ENCODE measurements at regions not wholly inside any gene's neighbourhood (a gene's known extent, or its start where the extent isn't known, plus 50 kb on each side); places are given as distances from the start of the nearest gene placed in this dataset.

- Histone ChIP-seq H3K4me3 (no peak overlapping the region), H3K4me2 (no peak overlapping the region), H3K4me1 (no peaks in the 10 kb centered on the region), H3K27ac (no peak overlapping the region), H3K9me3 (no peaks in the 10 kb centered on the region)
- no peak for FAIRE-seq
- no peak for DNase-seq (ENCODE audit: low read depth in 1 of 2, low spot score in 1 of 2)
- ATAC-seq = no peak
- TF ChIP-seq ZNF302 (CRISPR knock-in tag; IDR thresholded peaks at IDR 0.05) (no peak), ESRRA (IDR thresholded peaks at IDR 0.05; ENCODE audit: borderline replicate concordance, low read length) (no peak), FOSL2 (IDR thresholded peaks at IDR 0.05) (no peak), FOSL2 (CRISPR knock-in tag; IDR thresholded peaks at IDR 0.05) (no peak), RFX5 (IDR thresholded peaks at IDR 0.05) (no peak), MYC (IDR thresholded peaks at IDR 0.05; ENCODE audit: borderline replicate concordance, low read length) (no peak), ZFP36 (IDR thresholded peaks at IDR 0.05; ENCODE audit: borderline replicate concordance, partially characterized antibody) (no peak), KDM1A (IDR thresholded peaks at IDR 0.05; ENCODE audit: low read depth) (no peak), SMC3 (IDR thresholded peaks at IDR 0.05) (no peak)
- TF ChIP-seq, protein P1, sequence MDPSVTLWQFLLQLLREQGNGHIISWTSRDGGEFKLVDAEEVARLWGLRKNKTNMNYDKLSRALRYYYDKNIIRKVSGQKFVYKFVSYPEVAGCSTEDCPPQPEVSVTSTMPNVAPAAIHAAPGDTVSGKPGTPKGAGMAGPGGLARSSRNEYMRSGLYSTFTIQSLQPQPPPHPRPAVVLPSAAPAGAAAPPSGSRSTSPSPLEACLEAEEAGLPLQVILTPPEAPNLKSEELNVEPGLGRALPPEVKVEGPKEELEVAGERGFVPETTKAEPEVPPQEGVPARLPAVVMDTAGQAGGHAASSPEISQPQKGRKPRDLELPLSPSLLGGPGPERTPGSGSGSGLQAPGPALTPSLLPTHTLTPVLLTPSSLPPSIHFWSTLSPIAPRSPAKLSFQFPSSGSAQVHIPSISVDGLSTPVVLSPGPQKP (IDR thresholded peaks at IDR 0.05; ENCODE audit: low read depth, low read length) = no peak
- ChIA-PET POLR2A (no interaction called here), CTCF (no interaction called here)
- WGBS (ENCODE audit: missing lambda C conversion rate) = 35% methylated on average over 8 of the region's 8 CpGs
These were observed 472.4 kb downstream of the SETD4 start for GRCh38 chr21:35587841-35588380.

DNA sequence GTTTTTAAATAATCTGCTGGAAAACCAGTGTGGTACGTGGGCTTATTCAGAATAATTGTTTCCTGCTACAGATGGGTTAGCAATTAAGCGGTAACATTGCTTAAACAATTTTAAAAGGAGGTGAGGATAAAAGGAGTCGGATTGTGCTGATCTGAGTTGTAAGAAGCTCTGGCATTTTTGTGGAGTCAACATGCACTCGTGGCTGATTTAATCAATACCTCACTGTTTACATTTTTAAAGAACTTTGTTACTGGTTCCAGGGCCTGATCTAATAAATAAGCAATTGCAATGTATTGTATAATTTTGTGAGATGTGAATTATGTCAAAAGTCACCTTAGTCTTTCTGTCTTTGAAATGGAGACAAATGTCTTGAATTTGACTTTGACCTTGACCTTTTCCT, 474.0 kb downstream of the SETD4 start:
- no peak for DNase-seq (ENCODE audit: low read depth in 1 of 2, low spot score in 1 of 2)
- CTCF ChIA-PET = no interaction called here
- 29% methylated on average over 4 of the region's 4 CpGs for WGBS (ENCODE audit: missing lambda C conversion rate)
- Histone ChIP-seq H3K4me2 (no peak overlapping the region), H3K4me3 (no peak overlapping the region), H3K9me3 (no peaks in the 10 kb centered on the region), H3K4me1 (no peaks in the 10 kb centered on the region), H3K27ac (no peak overlapping the region)
- no peak for FAIRE-seq
- TF ChIP-seq ZC3H11A (IDR thresholded peaks at IDR 0.05) (no peak), HDAC2 (IDR thresholded peaks at IDR 0.05) (no peak), HEYL (CRISPR knock-in tag; IDR thresholded peaks at IDR 0.05) (no peak), ZNF302 (CRISPR knock-in tag; IDR thresholded peaks at IDR 0.05) (no peak), CBX8 (IDR thresholded peaks at IDR 0.05) (no peak), ZFP36 (IDR thresholded peaks at IDR 0.05; ENCODE audit: borderline replicate concordance, partially characterized antibody) (no peak), MAFK (IDR thresholded peaks at IDR 0.05; ENCODE audit: partially characterized antibody) (no peak), ESRRA (IDR thresholded peaks at IDR 0.05; ENCODE audit: borderline replicate concordance, low read length) (no peak), RAD21 (conservative IDR thresholded peaks at IDR 0.05 in 1 of 2, IDR thresholded peaks at IDR 0.05 in 1 of 2) (no peak), RARB (CRISPR knock-in tag; IDR thresholded peaks at IDR 0.05) (no peak), MAZ (IDR thresholded peaks at IDR 0.05; ENCODE audit: borderline replicate concordance, low read depth, low read length) (no peak), ZSCAN20 (CRISPR knock-in tag; IDR thresholded peaks at IDR 0.05) (no peak), NPAS2 (CRISPR knock-in tag; IDR thresholded peaks at IDR 0.05; ENCODE audit: borderline replicate concordance) (no peak)
- TF ChIP-seq, protein P2, sequence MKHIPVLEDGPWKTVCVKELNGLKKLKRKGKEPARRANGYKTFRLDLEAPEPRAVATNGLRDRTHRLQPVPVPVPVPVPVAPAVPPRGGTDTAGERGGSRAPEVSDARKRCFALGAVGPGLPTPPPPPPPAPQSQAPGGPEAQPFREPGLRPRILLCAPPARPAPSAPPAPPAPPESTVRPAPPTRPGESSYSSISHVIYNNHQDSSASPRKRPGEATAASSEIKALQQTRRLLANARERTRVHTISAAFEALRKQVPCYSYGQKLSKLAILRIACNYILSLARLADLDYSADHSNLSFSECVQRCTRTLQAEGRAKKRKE (CRISPR knock-in tag; IDR thresholded peaks at IDR 0.05; ENCODE audit: low read depth) = no peak
- POLR2A ChIA-PET = no interaction called here
- no peak for ATAC-seq

DNA sequence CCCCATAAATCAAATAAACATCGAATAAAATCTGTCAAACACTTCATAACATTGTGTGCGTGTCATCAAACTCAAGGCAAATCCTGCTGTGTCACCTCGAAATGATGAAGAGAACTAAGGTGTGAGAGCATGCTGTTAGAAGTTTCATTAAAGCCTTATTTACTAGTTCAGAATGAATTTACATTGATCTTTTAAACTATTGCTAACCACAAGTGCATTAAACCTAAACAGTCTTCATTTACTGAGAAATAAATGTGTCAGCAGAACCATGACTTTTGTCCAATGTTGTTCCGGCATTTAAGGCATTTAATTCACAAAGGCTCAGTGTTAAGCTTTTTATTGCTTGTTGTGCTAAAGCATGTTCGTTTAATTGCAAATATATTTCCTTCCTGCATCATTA, 474.4 kb downstream of the SETD4 start:
- H3K4me3 ChIP-seq = no peak overlapping the region
- ChIA-PET POLR2A (no interaction called here), CTCF (no interaction called here)
- FAIRE-seq (no peak), DNase-seq (ENCODE audit: low read depth in 1 of 2, low spot score in 1 of 2) (no peak), ATAC-seq (no peak)
- H3K27ac ChIP-seq = no peak overlapping the region
- H3K4me1 ChIP-seq = no peaks in the 10 kb centered on the region
- H3K4me2 ChIP-seq = no peak overlapping the region
- TF ChIP-seq REST (IDR thresholded peaks at IDR 0.05) (no peak), BHLHE40 (IDR thresholded peaks at IDR 0.05; ENCODE audit: low read depth, low read length) (no peak), ZFP36 (IDR thresholded peaks at IDR 0.05; ENCODE audit: borderline replicate concordance, partially characterized antibody) (no peak), MYC (IDR thresholded peaks at IDR 0.05; ENCODE audit: borderline replicate concordance, low read length) (no peak), ESRRA (IDR thresholded peaks at IDR 0.05; ENCODE audit: borderline replicate concordance, low read length) (no peak), CBX8 (IDR thresholded peaks at IDR 0.05) (no peak), RARB (CRISPR knock-in tag; IDR thresholded peaks at IDR 0.05) (no peak), CEBPB (IDR thresholded peaks at IDR 0.05) (no peak)
- 38% methylated on average over 5 of the region's 5 CpGs for WGBS (ENCODE audit: missing lambda C conversion rate)
- H3K9me3 ChIP-seq = no peaks in the 10 kb centered on the region

Measured in A549 (cell line).